Mesenchymal stem cell (in vitro differentiated cells and primary cell): ENCODE measurements at regions not wholly inside any gene's neighbourhood (a gene's known extent, or its start where the extent isn't known, plus 50 kb on each side); places are given as distances from the start of the nearest gene placed in this dataset.

ENCODE experiments used
- DNase-seq: peaks from one replicate; pipeline ENCODE4 v3.0.0-alpha.2; 2013
- H2AFZ ChIP-seq: one replicate; pipeline ENCODE4 v1.6.1; 2013; ENCODE audit warnings: low read depth, mild to moderate bottlenecking, control low read depth, inconsistent platforms, low read length, moderate library complexity
- H2AK5ac ChIP-seq: 2 replicates; pipeline ENCODE4 v1.6.1; 2013; ENCODE audit warnings: low read length, moderate library complexity, mild to moderate bottlenecking, inconsistent platforms; ENCODE audit not compliant: severe bottlenecking
- H2BK120ac ChIP-seq: one replicate; pipeline ENCODE4 v1.6.1; 2013; ENCODE audit warnings: low read depth, mild to moderate bottlenecking, inconsistent platforms, low read length, moderate library complexity
- H2BK12ac ChIP-seq, 2 experiments: one replicate each; pipeline ENCODE4 v1.6.1; 2013; ENCODE audit warnings: inconsistent platforms in 2 of 2, low read length in 2 of 2, mild to moderate bottlenecking in 2 of 2, moderate library complexity in 2 of 2, control low read depth in 1 of 2
- H2BK15ac ChIP-seq: one replicate; pipeline ENCODE4 v1.6.1; 2013; ENCODE audit warnings: mild to moderate bottlenecking, low read depth, inconsistent platforms; ENCODE audit not compliant: poor library complexity, severe bottlenecking
- H2BK5ac ChIP-seq: 2 replicates; pipeline ENCODE4 v1.6.1; 2013; ENCODE audit warnings: low read depth, mild to moderate bottlenecking, low read length, control low read depth, inconsistent platforms; ENCODE audit not compliant: poor library complexity, severe bottlenecking
- H3K14ac ChIP-seq, 2 experiments: one replicate each; pipeline ENCODE4 v1.6.1; 2013; ENCODE audit warnings: inconsistent platforms in 2 of 2, low read length in 2 of 2, control low read depth in 1 of 2, mild to moderate bottlenecking in 1 of 2, moderate library complexity in 1 of 2
- H3K18ac ChIP-seq, 2 experiments: one replicate each; pipeline ENCODE4 v1.6.1; 2013; ENCODE audit warnings: inconsistent platforms in 2 of 2, low read length in 2 of 2, control low read depth in 1 of 2, low read depth in 1 of 2, mild to moderate bottlenecking in 1 of 2
- H3K23ac ChIP-seq, 2 experiments: one replicate each; pipeline ENCODE4 v1.6.1; 2013; ENCODE audit warnings: inconsistent platforms in 2 of 2, low read length in 2 of 2, mild to moderate bottlenecking in 2 of 2, moderate library complexity in 2 of 2, control low read depth in 1 of 2
- H3K27ac ChIP-seq: 2 replicates; pipeline ENCODE4 v1.5.1; 2013; ENCODE audit warnings: mild to moderate bottlenecking, moderate library complexity, low read length, control low read depth, inconsistent platforms; ENCODE audit not compliant: poor library complexity, severe bottlenecking
- H3K27me3 ChIP-seq, 2 experiments: 2 replicates each; pipeline versions ENCODE4 v1.6.1 to v1.7.0; 2013; ENCODE audit warnings: low read length in 2 of 2, mild to moderate bottlenecking in 2 of 2, moderate library complexity in 2 of 2, control low read depth in 1 of 2, inconsistent platforms in 1 of 2; ENCODE audit not compliant: control insufficient read depth in 1 of 2, insufficient read depth in 1 of 2
- H3K36me3 ChIP-seq, 2 experiments: 2 replicates each; pipeline versions ENCODE4 v1.6.1 to v1.7.0; 2013; ENCODE audit warnings: low read length in 2 of 2, control low read depth in 1 of 2, inconsistent platforms in 1 of 2, low read depth in 1 of 2, mild to moderate bottlenecking in 1 of 2; ENCODE audit not compliant: insufficient read depth in 2 of 2, control insufficient read depth in 1 of 2
- H3K4ac ChIP-seq, 2 experiments: one replicate each; pipeline ENCODE4 v1.6.1; 2013; ENCODE audit warnings: inconsistent platforms in 2 of 2, low read length in 2 of 2, mild to moderate bottlenecking in 2 of 2, moderate library complexity in 2 of 2, control low read depth in 1 of 2, low read depth in 1 of 2
- H3K4me1 ChIP-seq: 2 replicates; pipeline ENCODE4 v1.6.1; 2013; ENCODE audit warnings: low read depth, low read length, control low read depth; ENCODE audit not compliant: control insufficient read depth, insufficient read depth
- H3K4me2 ChIP-seq: 2 replicates; pipeline ENCODE4 v1.6.1; 2013; ENCODE audit warnings: low read length, mild to moderate bottlenecking, inconsistent platforms; ENCODE audit not compliant: poor library complexity, severe bottlenecking
- H3K4me3 ChIP-seq, 2 experiments: 2 replicates each; pipeline versions ENCODE4 v1.5.1 to v1.7.0; 2013; ENCODE audit warnings: low read length in 2 of 2, mild to moderate bottlenecking in 2 of 2, control low read depth in 1 of 2, low read depth in 1 of 2; ENCODE audit not compliant: insufficient read depth in 1 of 2
- H3K79me1 ChIP-seq: replicated peaks from 2 replicates; pipeline ENCODE4 v1.6.1; 2013; ENCODE audit warnings: mild to moderate bottlenecking, control low read depth, low read length, inconsistent platforms; ENCODE audit not compliant: poor library complexity, severe bottlenecking
- H3K9ac ChIP-seq: 2 replicates; pipeline ENCODE4 v1.7.0; 2013; ENCODE audit warnings: mild to moderate bottlenecking, low read length, moderate library complexity
- H3K9me3 ChIP-seq: 2 replicates; pipeline ENCODE4 v1.7.0; 2013; ENCODE audit warnings: mild to moderate bottlenecking, low read length; ENCODE audit not compliant: control insufficient read depth
- H4K8ac ChIP-seq: one replicate; pipeline ENCODE4 v1.6.1; 2013; ENCODE audit warnings: inconsistent platforms, mild to moderate bottlenecking, low read length, moderate library complexity
- H4K91ac ChIP-seq: one replicate; pipeline ENCODE4 v1.6.1; 2013; ENCODE audit warnings: mild to moderate bottlenecking, low read length, inconsistent platforms
- WGBS: methylation state at CpG from one replicate; pipeline ENCODE4 v1.1.7; 2013; ENCODE audit warnings: mixed read lengths; 5-methylcytosine and 5-hydroxymethylcytosine counted together

DNA sequence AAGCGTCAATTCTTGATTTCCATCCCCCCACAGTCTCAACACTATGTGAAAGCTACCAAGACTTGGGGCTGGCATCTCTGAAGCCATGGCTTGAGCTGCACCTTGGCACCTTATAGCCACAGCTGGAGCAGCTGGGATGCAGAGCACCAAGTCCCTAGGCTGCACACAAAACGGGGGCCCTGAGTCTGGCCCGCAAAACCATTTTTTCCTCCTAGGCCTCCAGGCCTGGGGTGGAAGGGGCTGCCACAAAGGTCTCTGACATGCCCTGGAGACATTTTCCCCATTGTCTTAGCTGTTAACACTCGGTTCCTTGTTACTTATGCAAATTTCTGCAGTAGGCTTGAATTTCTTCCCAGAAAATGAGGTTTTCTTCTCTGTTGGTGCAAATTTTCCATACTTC lies 89.8 kb upstream of the GNAI1 start:
- Histone ChIP-seq H3K4me2 (no peak overlapping the region), H3K14ac (no peak overlapping the region), H3K18ac (no peak overlapping the region), H2BK120ac (no peak overlapping the region), H3K23ac (no peak overlapping the region), H3K4me1 (no peaks in the 10 kb centered on the region), H4K91ac (no peak overlapping the region), H3K9ac (no peak overlapping the region), H3K79me1 (no peaks in the 10 kb centered on the region), H2BK15ac (no peak overlapping the region), H4K8ac (no peak overlapping the region), H3K4ac (no peak overlapping the region), H3K27me3 (no peaks in the 10 kb centered on the region), H3K36me3 (no peaks in the 10 kb centered on the region), H2BK12ac (no peak overlapping the region), H2AFZ (no peak overlapping the region), H3K27ac (no peak overlapping the region), H2BK5ac (no peak overlapping the region), H2AK5ac (no peak overlapping the region), H3K4me3 (no peak overlapping the region), H3K9me3 (no peaks in the 10 kb centered on the region)
- no peak for DNase-seq
- WGBS, result 96% methylated on average over 4 of the region's 4 CpGs

DNA sequence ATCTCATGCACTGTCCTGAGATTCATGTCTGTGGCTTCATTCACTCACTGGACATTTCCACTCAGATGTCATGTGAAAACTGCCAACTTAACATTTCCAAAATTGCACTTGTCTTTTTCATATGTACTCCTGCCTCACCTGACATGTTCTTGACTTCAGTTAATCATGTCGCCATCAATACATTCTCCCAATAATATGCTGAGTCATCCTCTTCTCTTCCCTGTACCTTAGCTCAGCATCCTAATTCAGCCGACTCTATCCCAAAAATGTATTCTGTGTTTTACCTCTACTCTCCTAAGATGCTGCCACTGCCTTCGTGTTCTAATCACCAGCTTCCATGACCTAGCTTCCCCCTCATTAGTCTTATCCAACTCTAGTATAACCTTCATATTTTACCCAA lies 93.9 kb upstream of the GNAI1 start:
- H3K18ac ChIP-seq, result peak overlapping the region in 1 of 2 experiments; percentile 30
- H2AK5ac ChIP-seq, result no peak overlapping the region
- no peaks in the 10 kb centered on the region for H3K27me3 ChIP-seq
- no peak overlapping the region for H3K4ac ChIP-seq
- H2BK5ac ChIP-seq, result no peak overlapping the region
- H3K36me3 ChIP-seq, result no peaks in the 10 kb centered on the region
- no peak overlapping the region for H2BK120ac ChIP-seq
- no peak overlapping the region for H3K9ac ChIP-seq
- H3K4me1 ChIP-seq, result no peaks in the 10 kb centered on the region
- H3K4me3 ChIP-seq, result no peak overlapping the region
- no peak overlapping the region for H3K27ac ChIP-seq
- no peak overlapping the region for H2AFZ ChIP-seq
- H3K4me2 ChIP-seq, result no peak overlapping the region
- H4K91ac ChIP-seq, result no peak overlapping the region
- no peak overlapping the region for H2BK15ac ChIP-seq
- H3K9me3 ChIP-seq, result no peaks in the 10 kb centered on the region
- DNase-seq, result no peak
- H2BK12ac ChIP-seq, result peak overlapping the region in 1 of 2 experiments; percentile 54
- WGBS, result 66% methylated on average over 3 of the region's 3 CpGs
- no peaks in the 10 kb centered on the region for H3K79me1 ChIP-seq
- H3K14ac ChIP-seq, result no peak overlapping the region
- no peak overlapping the region for H3K23ac ChIP-seq
- H4K8ac ChIP-seq, result peak overlapping the region; percentile 42

DNA sequence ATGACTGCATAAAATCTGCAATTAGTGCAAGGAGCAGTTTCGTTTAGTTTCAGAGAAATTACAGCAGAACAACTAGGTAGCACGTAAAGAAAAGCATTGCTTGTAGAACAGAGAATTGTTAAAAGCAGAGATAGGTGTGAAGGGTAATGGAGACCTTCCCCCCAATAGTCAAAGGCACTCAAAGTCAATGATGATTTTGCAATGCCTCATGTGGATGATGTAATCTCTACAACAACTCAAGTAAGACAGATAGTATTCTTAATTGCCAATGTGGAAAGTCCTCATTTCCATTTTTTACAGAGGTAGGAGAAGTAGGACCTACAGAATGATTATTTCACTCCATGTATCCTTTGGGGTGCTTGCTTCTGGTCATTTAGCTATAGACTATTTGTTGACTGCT lies 94.3 kb upstream of the GNAI1 start:
- Histone ChIP-seq H3K9me3 (no peaks in the 10 kb centered on the region), H3K36me3 (no peaks in the 10 kb centered on the region), H3K4me2 (no peak overlapping the region), H3K4ac (no peak overlapping the region), H3K14ac (no peak overlapping the region), H2AFZ (no peak overlapping the region), H4K8ac (no peak overlapping the region), H3K23ac (no peak overlapping the region), H2BK120ac (no peak overlapping the region), H3K27me3 (no peaks in the 10 kb centered on the region), H4K91ac (no peak overlapping the region), H2BK5ac (no peak overlapping the region), H3K4me1 (no peaks in the 10 kb centered on the region), H3K79me1 (no peaks in the 10 kb centered on the region), H3K18ac (peak overlapping the region in 1 of 2 experiments; percentile 30), H2AK5ac (no peak overlapping the region), H3K27ac (no peak overlapping the region), H3K9ac (no peak overlapping the region), H2BK15ac (no peak overlapping the region), H3K4me3 (no peak overlapping the region), H2BK12ac (peak overlapping the region in 1 of 2 experiments; percentile 54)
- no peak for DNase-seq
- WGBS, result 92% methylated on average over 2 of the region's 2 CpGs

DNA sequence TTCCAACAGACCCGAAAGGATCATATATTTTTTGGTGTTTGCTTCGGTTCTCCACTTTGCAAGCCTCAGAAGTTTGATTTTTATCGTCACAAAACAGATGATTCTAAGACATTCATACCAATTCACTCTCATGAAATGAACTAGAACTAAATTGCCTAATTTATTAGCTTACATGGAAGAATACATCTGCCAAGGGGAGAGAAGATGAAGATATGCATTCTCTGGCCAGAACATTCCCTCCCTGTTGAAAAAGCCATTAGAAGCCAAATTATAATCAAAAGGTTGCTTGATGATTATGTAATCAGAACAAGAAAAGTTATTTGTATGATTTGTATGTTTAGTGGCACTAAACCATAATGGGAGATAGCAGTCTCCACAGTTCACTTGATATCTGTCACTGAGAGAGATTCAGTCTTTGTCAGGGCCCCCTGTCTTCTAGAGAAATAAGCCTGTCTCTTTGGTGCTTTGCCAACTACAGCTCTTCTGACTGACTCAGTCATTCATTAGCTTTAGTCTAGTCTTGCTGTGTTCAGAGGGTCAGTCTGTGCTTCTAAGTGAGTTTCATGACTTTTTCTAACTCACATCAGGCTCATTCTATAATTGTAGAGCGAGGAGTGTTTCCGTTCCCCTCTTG lies 95.3 kb upstream of the GNAI1 start:
- 94% methylated on average over 5 of the region's 5 CpGs for WGBS
- no peak overlapping the region for H2BK15ac ChIP-seq
- no peak overlapping the region for H3K18ac ChIP-seq
- H4K8ac ChIP-seq, result no peak overlapping the region
- H3K4ac ChIP-seq, result no peak overlapping the region
- no peak overlapping the region for H3K4me3 ChIP-seq
- no peak overlapping the region for H3K4me2 ChIP-seq
- H3K27me3 ChIP-seq, result no peaks in the 10 kb centered on the region
- peak; percentile 49 for DNase-seq
- no peaks in the 10 kb centered on the region for H3K9me3 ChIP-seq
- H3K36me3 ChIP-seq, result no peaks in the 10 kb centered on the region
- H2AFZ ChIP-seq, result no peak overlapping the region
- no peaks in the 10 kb centered on the region for H3K4me1 ChIP-seq
- H3K79me1 ChIP-seq, result no peaks in the 10 kb centered on the region
- H2AK5ac ChIP-seq, result no peak overlapping the region
- H2BK120ac ChIP-seq, result no peak overlapping the region
- no peak overlapping the region for H3K27ac ChIP-seq
- H3K23ac ChIP-seq, result no peak overlapping the region
- H3K14ac ChIP-seq, result no peak overlapping the region
- no peak overlapping the region for H3K9ac ChIP-seq
- no peak overlapping the region for H4K91ac ChIP-seq
- H2BK5ac ChIP-seq, result no peak overlapping the region
- H2BK12ac ChIP-seq, result no peak overlapping the region
